ENCODE measurements at regions not wholly inside any gene's neighbourhood (a gene's known extent, or its start where the extent isn't known, plus 50 kb on each side); places are given as distances from the start of the nearest gene placed in this dataset.
A peak's percentile ranks its signal among the peaks of the same experiment; 100 is the strongest.

DNA sequence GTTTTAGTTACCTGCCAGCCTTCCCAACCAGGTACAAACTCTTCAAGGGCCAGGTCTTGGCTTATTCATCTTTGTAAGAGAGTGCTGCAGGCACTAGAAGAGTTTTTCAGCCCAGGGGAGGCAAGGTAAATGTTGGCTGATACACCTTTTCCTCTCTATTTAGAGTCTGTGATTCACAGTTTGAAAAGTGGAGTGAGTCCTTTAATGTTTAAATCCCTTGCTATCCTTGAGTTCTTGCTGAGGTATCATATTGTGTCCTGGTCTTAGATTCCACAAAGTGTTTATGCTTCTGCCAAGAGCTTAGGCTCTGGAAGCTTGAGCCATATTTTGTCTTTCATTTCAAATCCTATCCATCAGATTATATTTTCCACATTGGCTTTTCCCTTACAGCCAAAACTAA lies 52.8 kb upstream of the CITED2 start:
- Mint-ChIP-seq H3K4me1 (no peaks in the 10 kb centered on the region), H3K4me3 (no peak overlapping the region), H3K9me3 (no peaks in the 10 kb centered on the region), H3K27ac (peak overlapping the region in 1 of 3 experiments; percentile 25), H3K27me3 (ENCODE audit: low read depth) (peaks cover 6% of the 10 kb centered on the region), H3K36me3 (ENCODE audit: low read depth) (no peaks in the 10 kb centered on the region)
- TF ChIP-seq, protein P1, sequence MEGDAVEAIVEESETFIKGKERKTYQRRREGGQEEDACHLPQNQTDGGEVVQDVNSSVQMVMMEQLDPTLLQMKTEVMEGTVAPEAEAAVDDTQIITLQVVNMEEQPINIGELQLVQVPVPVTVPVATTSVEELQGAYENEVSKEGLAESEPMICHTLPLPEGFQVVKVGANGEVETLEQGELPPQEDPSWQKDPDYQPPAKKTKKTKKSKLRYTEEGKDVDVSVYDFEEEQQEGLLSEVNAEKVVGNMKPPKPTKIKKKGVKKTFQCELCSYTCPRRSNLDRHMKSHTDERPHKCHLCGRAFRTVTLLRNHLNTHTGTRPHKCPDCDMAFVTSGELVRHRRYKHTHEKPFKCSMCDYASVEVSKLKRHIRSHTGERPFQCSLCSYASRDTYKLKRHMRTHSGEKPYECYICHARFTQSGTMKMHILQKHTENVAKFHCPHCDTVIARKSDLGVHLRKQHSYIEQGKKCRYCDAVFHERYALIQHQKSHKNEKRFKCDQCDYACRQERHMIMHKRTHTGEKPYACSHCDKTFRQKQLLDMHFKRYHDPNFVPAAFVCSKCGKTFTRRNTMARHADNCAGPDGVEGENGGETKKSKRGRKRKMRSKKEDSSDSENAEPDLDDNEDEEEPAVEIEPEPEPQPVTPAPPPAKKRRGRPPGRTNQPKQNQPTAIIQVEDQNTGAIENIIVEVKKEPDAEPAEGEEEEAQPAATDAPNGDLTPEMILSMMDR (IDR thresholded peaks at IDR 0.05; ENCODE audit: unreplicated experiment in 3 of 3): no peak

DNA sequence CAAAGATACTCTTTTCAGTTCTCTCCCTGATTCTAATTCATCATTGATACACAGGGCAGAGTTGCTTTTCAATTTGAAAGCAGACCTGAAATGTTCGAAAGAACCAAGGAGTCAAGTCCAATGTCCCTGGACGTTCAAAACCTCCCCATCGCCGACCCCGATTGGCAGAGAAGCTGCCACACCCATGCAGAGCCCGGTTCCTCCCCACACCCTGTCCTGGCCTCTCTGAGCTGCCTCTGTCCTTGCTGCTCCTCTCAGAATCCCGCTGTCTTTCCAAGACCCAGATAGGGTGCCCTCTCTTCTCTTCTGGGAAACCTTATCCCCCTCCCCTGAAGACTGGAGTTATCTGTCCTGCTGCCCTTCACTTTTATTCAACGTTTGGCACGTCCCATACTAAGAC lies 52.3 kb upstream of the CITED2 start:
- Mint-ChIP-seq H3K36me3 (ENCODE audit: low read depth) (no peaks in the 10 kb centered on the region), H3K27ac (peak overlapping the region in 1 of 3 experiments; percentile 25), H3K4me1 (no peaks in the 10 kb centered on the region), H3K27me3 (ENCODE audit: low read depth) (peaks cover 6% of the 10 kb centered on the region), H3K4me3 (no peak overlapping the region), H3K9me3 (no peaks in the 10 kb centered on the region)
- TF ChIP-seq, protein P1 (IDR thresholded peaks at IDR 0.05; ENCODE audit: unreplicated experiment in 3 of 3): no peak

GRCh38 chr6:139425780-139426179 lies 51.3 kb upstream of the CITED2 start:
- no peaks in the 10 kb centered on the region for H3K9me3 Mint-ChIP-seq
- TF ChIP-seq, protein P1 (IDR thresholded peaks at IDR 0.05; ENCODE audit: unreplicated experiment in 3 of 3): no peak
- peaks cover 6% of the 10 kb centered on the region for H3K27me3 Mint-ChIP-seq (ENCODE audit: low read depth)
- H3K36me3 Mint-ChIP-seq (ENCODE audit: low read depth): no peaks in the 10 kb centered on the region
- H3K4me1 Mint-ChIP-seq: no peaks in the 10 kb centered on the region
- H3K4me3 Mint-ChIP-seq: no peak overlapping the region
- no peak overlapping the region for H3K27ac Mint-ChIP-seq

DNA sequence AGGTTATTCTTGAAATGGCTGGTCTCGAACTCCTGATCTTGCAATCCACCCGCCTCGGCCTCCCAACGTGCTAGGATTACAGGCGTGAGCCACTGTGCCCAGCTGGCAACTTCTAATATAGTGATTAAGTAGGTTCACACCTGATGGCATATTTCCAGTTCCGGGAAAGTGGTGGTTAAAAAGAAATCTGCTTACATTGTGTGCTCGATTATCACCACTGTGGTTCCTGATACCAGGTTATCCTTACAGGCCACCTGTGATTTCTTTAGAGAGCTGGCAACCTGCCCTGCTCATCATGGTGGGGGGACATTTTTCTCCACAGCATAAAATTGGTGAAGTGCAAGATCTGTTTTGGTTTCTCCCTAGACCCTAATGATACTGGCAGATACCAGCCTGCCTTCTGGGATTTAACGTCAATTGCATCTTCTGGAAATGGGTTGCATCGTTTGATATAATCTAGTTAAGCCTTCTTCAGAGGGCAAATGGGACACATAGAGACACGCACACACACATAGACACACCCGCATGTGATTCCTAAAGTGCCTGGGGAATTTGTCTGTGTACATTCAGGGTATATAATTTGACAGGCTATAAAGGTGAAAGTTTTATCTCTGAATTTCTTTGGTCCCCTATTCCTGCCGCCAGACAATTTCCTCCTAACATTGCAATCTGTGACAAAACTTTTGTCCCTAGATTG lies 49.7 kb upstream of the CITED2 start:
- TF ChIP-seq, protein P1 (IDR thresholded peaks at IDR 0.05; ENCODE audit: unreplicated experiment in 3 of 3): no peak

More for the DNA sequence above, 49.7 kb upstream of the CITED2 start:
- no peaks in the 10 kb centered on the region for H3K36me3 Mint-ChIP-seq (ENCODE audit: low read depth)
- H3K4me3 Mint-ChIP-seq: no peak overlapping the region
- peaks cover 6% of the 10 kb centered on the region for H3K27me3 Mint-ChIP-seq (ENCODE audit: low read depth)
- H3K27ac Mint-ChIP-seq: no peak overlapping the region
- no peaks in the 10 kb centered on the region for H3K4me1 Mint-ChIP-seq
- H3K9me3 Mint-ChIP-seq: no peaks in the 10 kb centered on the region

Data from nephron (organoid).